ENCODE measurements at regions not wholly inside any gene's neighbourhood (a gene's known extent, or its start where the extent isn't known, plus 50 kb on each side); places are given as distances from the start of the nearest gene placed in this dataset.

GRCh38 chr13:89678466-89679121 is 1668.9 kb upstream of the MIR17HG start:
- DNase-seq (ENCODE audit: low read depth in 2 of 2, low spot score in 1 of 2) = no peak

- no peak for DNase-seq (ENCODE audit: low read depth in 2 of 2, low spot score in 1 of 2)
Measured at GRCh38 chr13:89684896-89685295, 1662.6 kb upstream of the MIR17HG start.

GRCh38 chr13:89686171-89686570 is 1661.3 kb upstream of the MIR17HG start:
- no peak for DNase-seq (ENCODE audit: low read depth in 2 of 2, low spot score in 1 of 2)

GRCh38 chr13:89687066-89687465 is 1660.4 kb upstream of the MIR17HG start:
- DNase-seq (ENCODE audit: low read depth in 2 of 2, low spot score in 1 of 2) = no peak

GRCh38 chr13:89688918-89689317 is 1658.6 kb upstream of the MIR17HG start:
- no peak for DNase-seq (ENCODE audit: low read depth in 2 of 2, low spot score in 1 of 2)

GRCh38 chr13:89694451-89694850 is 1653.0 kb upstream of the MIR17HG start:
- DNase-seq (ENCODE audit: low read depth in 2 of 2, low spot score in 1 of 2) = no peak

GRCh38 chr13:89695343-89696257 is 1651.9 kb upstream of the MIR17HG start:
- DNase-seq (ENCODE audit: low read depth in 2 of 2, low spot score in 1 of 2) = no peak

GRCh38 chr13:89701913-89702312 is 1645.6 kb upstream of the MIR17HG start:
- no peak for DNase-seq (ENCODE audit: low read depth in 2 of 2, low spot score in 1 of 2)

GRCh38 chr13:89704040-89704439 is 1643.4 kb upstream of the MIR17HG start:
- no peak for DNase-seq (ENCODE audit: low read depth in 2 of 2, low spot score in 1 of 2)

- DNase-seq (ENCODE audit: low read depth in 2 of 2, low spot score in 1 of 2) = no peak
Measured at GRCh38 chr13:89708013-89708412, 1639.5 kb upstream of the MIR17HG start.

- DNase-seq (ENCODE audit: low read depth in 2 of 2, low spot score in 1 of 2) = no peak
Measured at GRCh38 chr13:89721216-89721615, 1626.3 kb upstream of the MIR17HG start.

GRCh38 chr13:89726690-89727435 is 1620.6 kb upstream of the MIR17HG start:
- no peak for DNase-seq (ENCODE audit: low read depth in 2 of 2, low spot score in 1 of 2)

GRCh38 chr13:89733829-89734228 is 1613.7 kb upstream of the MIR17HG start:
- DNase-seq (ENCODE audit: low read depth in 2 of 2, low spot score in 1 of 2) = no peak

- no peak for DNase-seq (ENCODE audit: low read depth in 2 of 2, low spot score in 1 of 2)
Measured at GRCh38 chr13:89737051-89737450, 1610.4 kb upstream of the MIR17HG start.

GRCh38 chr13:89738072-89738471 is 1609.4 kb upstream of the MIR17HG start:
- no peak for DNase-seq (ENCODE audit: low read depth in 2 of 2, low spot score in 1 of 2)

GRCh38 chr13:89740994-89741685 is 1606.3 kb upstream of the MIR17HG start:
- DNase-seq (ENCODE audit: low read depth in 2 of 2, low spot score in 1 of 2) = no peak

GRCh38 chr13:89746554-89746953 is 1600.9 kb upstream of the MIR17HG start:
- DNase-seq (ENCODE audit: low read depth in 2 of 2, low spot score in 1 of 2) = no peak

- DNase-seq (ENCODE audit: low read depth in 2 of 2, low spot score in 1 of 2) = no peak
Measured at GRCh38 chr13:89748716-89749115, 1598.8 kb upstream of the MIR17HG start.

GRCh38 chr13:89749888-89750287 is 1597.6 kb upstream of the MIR17HG start:
- DNase-seq (ENCODE audit: low read depth in 2 of 2, low spot score in 1 of 2) = no peak

- DNase-seq (ENCODE audit: low read depth in 2 of 2, low spot score in 1 of 2) = no peak
Measured at GRCh38 chr13:89750371-89750770, 1597.1 kb upstream of the MIR17HG start.

GRCh38 chr13:89751432-89751930 is 1596.0 kb upstream of the MIR17HG start:
- DNase-seq (ENCODE audit: low read depth in 2 of 2, low spot score in 1 of 2) = no peak
